ENCODE measurements at regions not wholly inside any gene's neighbourhood (a gene's known extent, or its start where the extent isn't known, plus 50 kb on each side); places are given as distances from the start of the nearest gene placed in this dataset.
A peak's percentile ranks its signal among the peaks of the same experiment; 100 is the strongest.

DNA sequence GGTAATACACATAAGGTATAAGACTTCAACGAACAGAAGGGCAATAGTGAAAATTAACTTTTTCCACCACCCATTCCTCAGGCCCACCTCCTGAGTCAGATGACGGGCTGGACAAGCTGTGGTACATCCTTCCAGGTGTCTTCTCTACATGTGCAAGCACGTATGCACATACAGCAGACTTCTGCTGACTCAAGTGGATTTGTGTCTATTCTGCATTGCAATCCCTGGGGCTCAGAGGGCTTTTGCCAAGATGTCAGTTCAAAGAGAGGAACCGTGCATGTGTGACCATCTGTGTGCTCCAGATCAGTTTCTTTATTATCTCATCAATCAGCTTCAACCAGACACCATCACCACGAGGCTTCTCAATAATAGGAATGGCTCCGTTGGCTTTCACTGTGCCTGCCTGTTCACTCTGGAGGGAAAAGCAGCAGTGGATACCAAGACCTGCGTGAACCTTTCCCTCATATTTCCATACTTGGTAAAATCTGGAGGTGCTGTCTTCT is 288.4 kb downstream of the MTRR start:
- ATAC-seq = no peak
- no peaks in the 10 kb centered on the region for H3K9me3 Mint-ChIP-seq
- no peaks in the 10 kb centered on the region for H3K4me1 Mint-ChIP-seq
- H3K27me3 Mint-ChIP-seq = no peaks in the 10 kb centered on the region
- no peak overlapping the region for H3K27ac Mint-ChIP-seq
- no peak for DNase-seq
- no peak overlapping the region for H3K4me3 Mint-ChIP-seq

DNA sequence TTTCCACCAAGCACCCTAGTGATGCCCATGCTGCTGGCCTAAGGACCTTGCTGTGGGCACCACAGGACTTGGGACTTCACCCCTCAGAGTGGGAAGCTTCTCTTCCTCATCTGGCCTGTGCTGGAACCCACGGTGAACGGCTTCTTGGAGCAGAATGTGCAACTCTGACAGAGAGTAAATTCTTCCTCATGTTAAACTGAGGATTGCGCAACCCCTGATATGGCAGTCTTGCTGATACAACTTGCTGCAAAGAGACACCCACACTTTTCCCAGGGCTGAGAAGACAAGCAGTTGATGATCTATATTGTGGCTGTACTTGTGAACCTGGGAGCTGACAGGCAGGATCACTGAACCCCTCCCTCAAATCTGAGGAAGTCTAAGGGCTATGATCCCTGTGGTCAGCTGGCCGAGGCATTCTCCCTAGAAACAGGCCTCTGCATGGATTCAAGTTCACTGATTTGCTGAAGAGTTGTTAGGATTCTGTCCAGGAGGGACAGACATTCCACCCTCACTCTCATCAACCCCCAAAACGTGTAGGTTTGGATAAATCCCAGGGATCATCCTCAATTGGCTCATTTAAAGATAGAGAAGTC is 307.2 kb downstream of the MTRR start:
- H3K27ac Mint-ChIP-seq = no peak overlapping the region
- H3K27me3 Mint-ChIP-seq = no peaks in the 10 kb centered on the region
- H3K9me3 Mint-ChIP-seq = peaks cover 0 to 10% of the 10 kb centered on the region in 2 donors

DNA sequence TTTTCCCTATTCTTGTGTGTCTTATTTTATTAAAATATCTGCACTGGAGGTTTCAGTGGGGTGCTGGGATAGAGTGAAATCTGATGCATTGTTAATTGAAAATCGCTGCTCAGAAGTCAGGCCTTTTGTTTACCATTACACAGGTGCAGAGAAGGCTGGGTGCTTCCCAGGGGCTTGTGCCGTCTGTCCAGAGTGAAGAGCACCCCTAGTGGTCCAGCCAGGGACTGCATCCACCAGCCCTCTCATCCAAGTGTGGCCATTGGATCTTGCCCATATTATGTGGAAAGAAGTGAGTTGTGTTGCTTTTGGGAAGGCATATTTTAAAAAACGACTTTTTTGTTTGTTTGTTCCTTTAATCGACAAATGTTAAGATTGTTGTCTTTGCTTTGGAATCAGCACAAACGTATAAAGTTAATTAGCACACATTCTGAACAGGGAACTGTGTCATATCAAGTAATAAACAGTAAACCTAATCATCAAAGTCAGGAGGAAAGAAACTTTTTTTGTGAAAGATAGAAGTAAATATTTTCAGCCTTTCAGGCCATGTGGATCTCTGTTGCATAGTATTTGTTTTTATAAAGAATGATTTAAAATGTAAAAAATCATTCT is 315.6 kb downstream of the MTRR start:
- peak overlapping the region in 1 of 2 donors; percentile 74 for H3K27ac Mint-ChIP-seq
- H3K27me3 Mint-ChIP-seq = peaks cover 5% of the 10 kb centered on the region
- no peaks in the 10 kb centered on the region for H3K9me3 Mint-ChIP-seq
- DNase-seq (peak; percentile 18 to 21), ATAC-seq (no peak)
- H3K4me1 Mint-ChIP-seq = no peaks in the 10 kb centered on the region
- no peak overlapping the region for H3K4me3 Mint-ChIP-seq

More for the DNA sequence above, 307.2 kb downstream of the MTRR start:
- Mint-ChIP-seq H3K4me3 (no peak overlapping the region), H3K4me1 (no peaks in the 10 kb centered on the region)
- ATAC-seq = no peak
- no peak for DNase-seq

- Mint-ChIP-seq H3K27ac (no peak overlapping the region), H3K9me3 (no peaks in the 10 kb centered on the region), H3K4me1 (no peaks in the 10 kb centered on the region), H3K4me3 (no peak overlapping the region), H3K27me3 (peaks cover 5% of the 10 kb centered on the region)
- ATAC-seq (no peak), DNase-seq (no peak)
Measured at GRCh38 chr5:8185852-8186251, 316.9 kb downstream of the MTRR start.

DNA sequence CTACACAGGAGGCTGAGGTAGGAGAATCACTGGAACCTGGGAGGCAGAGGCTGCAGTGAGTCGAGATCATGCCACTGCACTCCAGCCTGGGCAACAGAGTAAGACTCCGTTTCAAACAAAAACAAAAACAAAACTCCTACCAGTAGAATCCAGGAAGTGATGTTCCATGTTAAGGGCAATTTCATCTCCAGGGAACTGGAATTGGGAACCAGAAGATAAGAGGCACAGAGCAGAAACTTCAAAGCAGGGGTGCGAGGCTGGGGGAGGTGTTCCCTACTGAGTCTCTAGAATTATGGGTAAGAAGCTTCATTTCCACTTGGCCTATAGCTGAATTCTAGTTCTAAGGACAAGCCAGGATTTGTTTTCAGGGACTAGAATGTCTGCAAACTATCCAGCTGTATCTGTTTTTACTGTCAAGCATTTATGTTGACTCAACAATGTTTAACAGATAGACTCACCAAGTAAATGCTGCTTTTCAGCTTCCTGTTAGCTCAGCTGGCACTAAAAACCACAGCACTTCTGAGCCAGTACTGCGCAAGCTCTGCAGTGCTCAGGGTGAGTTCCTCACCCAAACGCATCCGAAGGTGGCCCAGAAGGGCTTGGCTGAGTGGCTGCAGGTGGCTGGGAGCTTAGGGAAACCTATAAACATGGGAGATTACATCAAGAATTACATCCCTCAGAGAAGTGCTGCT is 320.1 kb downstream of the MTRR start:
- H3K27ac Mint-ChIP-seq = no peak overlapping the region
- H3K4me3 Mint-ChIP-seq = no peak overlapping the region
- ATAC-seq (no peak), DNase-seq (no peak)
- H3K27me3 Mint-ChIP-seq = peaks cover 5% of the 10 kb centered on the region
- H3K9me3 Mint-ChIP-seq = no peaks in the 10 kb centered on the region
- H3K4me1 Mint-ChIP-seq = no peaks in the 10 kb centered on the region

DNA sequence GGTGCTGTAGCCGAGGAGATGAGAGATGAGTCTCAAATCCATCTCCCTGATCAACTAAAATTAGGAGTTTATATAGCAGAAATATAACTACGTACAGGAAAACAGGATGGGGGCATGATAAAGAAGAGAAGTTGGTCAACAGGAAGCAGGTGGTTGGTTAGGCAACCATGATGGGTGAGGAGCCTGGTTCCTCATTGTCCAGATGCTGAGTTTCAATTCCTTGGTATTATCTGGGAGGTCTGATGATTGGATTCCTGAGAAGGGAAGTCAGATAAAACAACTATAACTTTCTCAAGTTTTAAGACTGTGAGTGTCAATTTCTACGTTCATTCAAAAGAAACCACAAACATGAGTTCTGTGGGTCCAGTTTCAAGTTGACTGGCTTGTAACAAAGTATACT is 323.9 kb downstream of the MTRR start:
- Mint-ChIP-seq H3K4me3 (no peak overlapping the region), H3K27me3 (no peaks in the 10 kb centered on the region), H3K9me3 (peaks cover 0 to 4% of the 10 kb centered on the region in 2 donors), H3K27ac (no peak overlapping the region), H3K4me1 (no peaks in the 10 kb centered on the region)
- DNase-seq (no peak), ATAC-seq (no peak)

- H3K4me1 Mint-ChIP-seq = no peaks in the 10 kb centered on the region
- no peak overlapping the region for H3K27ac Mint-ChIP-seq
- DNase-seq = no peak
Measured at GRCh38 chr5:8196061-8196460, 327.1 kb downstream of the MTRR start.

GRCh38 chr5:8208307-8208706 is 339.4 kb downstream of the MTRR start:
- DNase-seq (no peak), ATAC-seq (no peak)
- no peaks in the 10 kb centered on the region for H3K27me3 Mint-ChIP-seq
- H3K4me3 Mint-ChIP-seq = no peak overlapping the region
- H3K4me1 Mint-ChIP-seq = no peaks in the 10 kb centered on the region
- peaks cover 0 to 3% of the 10 kb centered on the region in 2 donors for H3K9me3 Mint-ChIP-seq
- H3K27ac Mint-ChIP-seq = no peak overlapping the region

More at GRCh38 chr5:8196061-8196460, 327.1 kb downstream of the MTRR start:
- Mint-ChIP-seq H3K27me3 (no peaks in the 10 kb centered on the region), H3K4me3 (no peak overlapping the region), H3K9me3 (peaks cover 0 to 4% of the 10 kb centered on the region in 2 donors)
- ATAC-seq = no peak

- Mint-ChIP-seq H3K4me3 (no peak overlapping the region), H3K9me3 (no peaks in the 10 kb centered on the region), H3K4me1 (no peaks in the 10 kb centered on the region), H3K27me3 (no peaks in the 10 kb centered on the region), H3K27ac (no peak overlapping the region)
- DNase-seq (no peak), ATAC-seq (no peak)
Measured at GRCh38 chr5:8209500-8209899, 340.6 kb downstream of the MTRR start.

GRCh38 chr5:8213701-8214240 is 344.8 kb downstream of the MTRR start:
- no peaks in the 10 kb centered on the region for H3K27me3 Mint-ChIP-seq
- DNase-seq (no peak), ATAC-seq (no peak)
- H3K4me3 Mint-ChIP-seq = no peak overlapping the region
- no peak overlapping the region for H3K27ac Mint-ChIP-seq
- H3K9me3 Mint-ChIP-seq = peaks cover 0 to 10% of the 10 kb centered on the region in 2 donors
- H3K4me1 Mint-ChIP-seq = no peaks in the 10 kb centered on the region

DNA sequence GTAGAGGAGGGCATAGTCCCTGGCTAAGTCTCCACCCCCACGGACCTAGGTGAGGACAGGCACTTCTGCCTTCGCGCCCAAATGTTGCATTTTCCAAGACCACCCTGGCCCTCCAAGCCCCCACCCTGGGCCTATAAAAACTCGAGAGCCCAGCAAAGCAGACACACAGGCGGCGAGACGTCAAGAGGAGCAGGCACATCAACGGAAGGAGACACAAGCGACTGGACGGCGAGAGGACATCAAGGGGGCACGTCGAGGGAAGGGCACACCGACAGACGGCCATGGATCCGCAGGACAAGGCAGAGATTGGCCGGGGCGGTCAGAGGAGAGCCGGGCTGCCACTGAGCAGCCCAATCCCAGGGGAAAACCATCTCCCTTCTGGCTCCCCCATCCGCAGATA is 348.0 kb downstream of the MTRR start:
- no peak overlapping the region for H3K27ac Mint-ChIP-seq
- no peaks in the 10 kb centered on the region for H3K4me1 Mint-ChIP-seq
- no peaks in the 10 kb centered on the region for H3K27me3 Mint-ChIP-seq
- DNase-seq (no peak), ATAC-seq (no peak)
- peaks cover 10 to 22% of the 10 kb centered on the region in 2 donors for H3K9me3 Mint-ChIP-seq
- no peak overlapping the region for H3K4me3 Mint-ChIP-seq

- no peaks in the 10 kb centered on the region for H3K27me3 Mint-ChIP-seq
- DNase-seq = no peak
- no peak overlapping the region for H3K27ac Mint-ChIP-seq
- no peak for ATAC-seq
- no peak overlapping the region for H3K4me3 Mint-ChIP-seq
- H3K9me3 Mint-ChIP-seq = peaks cover 25 to 36% of the 10 kb centered on the region in 2 donors
- no peaks in the 10 kb centered on the region for H3K4me1 Mint-ChIP-seq
Measured at GRCh38 chr5:8226148-8226547, 357.2 kb downstream of the MTRR start.

- no peak overlapping the region for H3K27ac Mint-ChIP-seq
- H3K4me3 Mint-ChIP-seq = no peak overlapping the region
- no peaks in the 10 kb centered on the region for H3K4me1 Mint-ChIP-seq
- no peaks in the 10 kb centered on the region for H3K27me3 Mint-ChIP-seq
- ATAC-seq = no peak
- H3K9me3 Mint-ChIP-seq = peaks cover 15 to 27% of the 10 kb centered on the region in 2 donors
- no peak for DNase-seq
Measured at GRCh38 chr5:8227112-8227511, 358.2 kb downstream of the MTRR start.

DNA sequence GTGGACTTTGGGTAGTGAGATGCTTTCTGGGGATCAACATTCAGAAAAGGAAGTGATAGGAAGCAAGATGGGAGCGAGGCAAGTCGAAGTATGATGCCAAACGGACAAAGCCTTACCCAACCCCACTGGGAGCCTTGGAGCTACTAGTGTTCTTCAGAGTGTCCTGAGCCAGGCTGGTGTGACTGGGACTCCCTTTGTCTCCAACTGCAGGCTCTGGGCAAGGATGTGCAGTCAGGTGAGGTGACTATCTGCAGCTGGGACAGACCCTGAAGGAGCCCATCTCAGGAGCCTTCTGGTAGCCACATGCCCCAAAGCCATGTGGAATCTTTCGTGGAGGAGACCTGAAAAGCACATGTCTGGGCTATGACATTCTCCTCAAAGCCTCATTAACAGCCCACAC is 360.6 kb downstream of the MTRR start:
- DNase-seq (no peak), ATAC-seq (no peak)
- H3K4me3 Mint-ChIP-seq = no peak overlapping the region
- H3K4me1 Mint-ChIP-seq = no peaks in the 10 kb centered on the region
- peaks cover 5 to 15% of the 10 kb centered on the region in 2 donors for H3K9me3 Mint-ChIP-seq
- H3K27ac Mint-ChIP-seq = no peak overlapping the region
- H3K27me3 Mint-ChIP-seq = no peaks in the 10 kb centered on the region

- ATAC-seq = no peak
- H3K4me3 Mint-ChIP-seq = no peak overlapping the region
- H3K27me3 Mint-ChIP-seq = no peaks in the 10 kb centered on the region
- no peak for DNase-seq
- no peak overlapping the region for H3K27ac Mint-ChIP-seq
- H3K9me3 Mint-ChIP-seq = peaks cover 5 to 8% of the 10 kb centered on the region in 2 donors
- H3K4me1 Mint-ChIP-seq = no peaks in the 10 kb centered on the region
Measured at GRCh38 chr5:8230868-8231267, 361.9 kb downstream of the MTRR start.

GRCh38 chr5:8233479-8233878 is 364.5 kb downstream of the MTRR start:
- H3K4me1 Mint-ChIP-seq = no peaks in the 10 kb centered on the region
- H3K27me3 Mint-ChIP-seq = no peaks in the 10 kb centered on the region
- no peak overlapping the region for H3K4me3 Mint-ChIP-seq
- H3K27ac Mint-ChIP-seq = no peak overlapping the region
- H3K9me3 Mint-ChIP-seq = peaks cover 4 to 8% of the 10 kb centered on the region in 2 donors
- DNase-seq (no peak), ATAC-seq (no peak)

All from stimulated activated naive CD8-positive, alpha-beta T cell treated with anti-CD3 and anti-CD28 coated beads, Interleukin-15, amount 100 ng/mL, for 72 hours (primary cell).